GM23248 (cell line): ENCODE measurements at regions not wholly inside any gene's neighbourhood (a gene's known extent, or its start where the extent isn't known, plus 50 kb on each side); places are given as distances from the start of the nearest gene placed in this dataset.

Experiments used
- EZH2 ChIP-seq: fragments of 200-600 bp; sonication (generic); IDR thresholded peaks from 2 replicates; pipeline ENCODE4 v1.6.1; 2018; ENCODE audit warnings: antibody characterized with exemption, mild to moderate bottlenecking; ENCODE audit not compliant: insufficient read depth, poor library complexity, severe bottlenecking
- EZH2phosphoT487 ChIP-seq: fragments of 200-600 bp; sonication (generic); IDR thresholded peaks from 2 replicates; pipeline ENCODE4 v1.6.1; 2018; ENCODE audit warnings: antibody characterized with exemption, moderate library complexity, mild to moderate bottlenecking, low read depth; ENCODE audit not compliant: insufficient read depth

- no peak for TF ChIP-seq EZH2phosphoT487
- no peak for TF ChIP-seq EZH2
Observed at GRCh38 chr4:154033921-154034320, 245.0 kb upstream of the SFRP2 start.
